Stimulated activated CD4-positive, alpha-beta T cell treated with anti-CD3 and anti-CD28 coated beads, Interleukin-12 subunit alpha, Interleukin-12 subunit beta, amount 100 ng/mL, for 4 hours (primary cell): ENCODE measurements at regions not wholly inside any gene's neighbourhood (a gene's known extent, or its start where the extent isn't known, plus 50 kb on each side); places are given as distances from the start of the nearest gene placed in this dataset.
"Not testable (repeated sequence)": the region's sequence is repeated elsewhere in the genome, so short reads cannot be mapped to it uniquely, and the experiment has no call there.

Experiments used
- DNase-seq: peaks from one replicate; pipeline ENCODE4 v3.0.0-alpha.2; 2020

DNA sequence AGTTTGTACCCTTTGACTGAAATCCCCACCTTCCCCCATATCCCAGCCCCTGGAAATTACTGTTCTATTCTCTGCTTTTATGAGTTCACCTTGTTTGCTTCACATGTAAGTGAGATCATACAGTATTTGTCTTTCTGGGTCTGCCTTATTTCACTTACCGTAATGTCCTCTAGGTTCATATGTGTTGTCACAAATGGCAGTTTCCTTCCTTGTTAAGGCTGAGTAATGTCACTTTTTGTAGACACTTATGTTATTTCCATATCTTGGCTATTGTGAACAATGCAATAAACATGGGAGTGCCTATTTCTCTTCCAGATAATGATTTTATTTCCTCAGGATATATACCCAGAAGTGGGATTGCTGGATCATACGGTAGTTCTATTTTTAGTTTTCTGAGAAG is 272.3 kb downstream of the MRPS30 start:
- DNase-seq: no peak

- no peak for DNase-seq
Measured at GRCh38 chr5:45089870-45090269, 281.1 kb downstream of the MRPS30 start.

GRCh38 chr5:45093377-45093776 is 284.6 kb downstream of the MRPS30 start:
- DNase-seq: no peak

DNA sequence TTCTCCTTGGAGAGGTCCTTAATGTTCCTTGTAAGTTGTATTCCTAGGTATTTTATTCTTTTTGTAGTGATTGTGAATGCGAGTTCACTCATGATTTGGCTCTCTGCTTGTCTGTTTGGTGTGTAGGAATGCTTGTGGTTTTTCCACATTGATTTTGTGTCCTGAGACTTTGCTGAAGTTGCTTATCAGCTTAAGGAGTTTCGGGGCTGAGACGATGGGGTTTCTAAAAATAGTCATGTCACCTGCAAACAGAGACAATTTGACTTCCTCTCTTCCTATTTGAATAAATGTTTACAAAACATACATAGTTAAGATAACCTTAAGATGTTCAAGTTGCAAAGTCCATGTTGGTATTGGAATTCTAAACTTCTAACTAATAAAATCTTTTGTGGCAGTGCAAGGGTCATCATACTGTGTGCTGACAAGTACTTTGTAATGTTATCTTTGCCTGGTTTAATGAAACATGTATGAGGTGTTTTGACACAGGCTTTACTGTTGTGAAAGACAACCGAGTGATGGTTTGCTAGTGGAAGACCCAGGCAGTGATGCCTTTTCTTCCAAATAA is 286.2 kb downstream of the MRPS30 start:
- DNase-seq: no peak

GRCh38 chr5:45098483-45098882 is 289.7 kb downstream of the MRPS30 start:
- no peak for DNase-seq

DNA sequence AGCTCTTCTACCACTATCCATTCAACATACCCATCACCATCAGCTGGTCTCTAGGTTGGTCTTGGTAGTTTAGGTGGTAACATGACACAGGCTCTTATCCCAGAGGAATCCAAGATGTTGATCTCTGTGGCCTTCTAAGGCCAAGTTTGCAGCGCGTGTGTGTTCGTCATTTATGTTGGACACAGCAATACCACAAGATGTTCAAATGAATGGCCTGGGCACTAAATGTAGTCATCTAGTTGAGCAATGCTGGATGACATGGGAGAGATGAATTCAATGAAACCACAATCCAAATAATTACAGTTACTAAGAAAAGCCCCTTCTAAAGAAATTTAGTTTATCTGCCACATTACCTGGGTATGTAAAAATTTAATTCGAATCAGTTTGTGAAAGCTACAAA is 292.4 kb downstream of the MRPS30 start:
- DNase-seq: no peak

GRCh38 chr5:45105491-45105994 is 296.8 kb downstream of the MRPS30 start:
- DNase-seq: no peak

GRCh38 chr5:45109062-45109461 is 300.3 kb downstream of the MRPS30 start:
- DNase-seq: no peak

DNA sequence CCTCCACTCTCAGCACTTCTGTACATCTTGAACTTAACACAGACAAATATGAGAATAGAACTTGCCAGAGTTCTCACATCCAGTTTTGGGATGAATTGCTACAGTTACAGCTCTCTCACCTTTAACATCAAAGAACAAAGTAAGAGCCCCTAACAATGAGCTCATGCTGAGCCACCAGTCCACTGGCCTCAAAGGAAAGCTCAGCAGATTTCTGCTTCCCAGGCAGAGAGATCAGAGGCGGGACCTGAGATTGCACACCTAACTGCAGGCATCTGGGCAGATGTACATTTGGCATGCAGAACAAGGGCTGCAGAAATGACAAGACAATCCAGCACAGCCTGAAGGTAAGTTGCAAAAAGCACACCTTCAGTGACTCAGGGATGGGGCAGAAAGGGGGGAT is 300.9 kb downstream of the MRPS30 start:
- DNase-seq: no peak

DNA sequence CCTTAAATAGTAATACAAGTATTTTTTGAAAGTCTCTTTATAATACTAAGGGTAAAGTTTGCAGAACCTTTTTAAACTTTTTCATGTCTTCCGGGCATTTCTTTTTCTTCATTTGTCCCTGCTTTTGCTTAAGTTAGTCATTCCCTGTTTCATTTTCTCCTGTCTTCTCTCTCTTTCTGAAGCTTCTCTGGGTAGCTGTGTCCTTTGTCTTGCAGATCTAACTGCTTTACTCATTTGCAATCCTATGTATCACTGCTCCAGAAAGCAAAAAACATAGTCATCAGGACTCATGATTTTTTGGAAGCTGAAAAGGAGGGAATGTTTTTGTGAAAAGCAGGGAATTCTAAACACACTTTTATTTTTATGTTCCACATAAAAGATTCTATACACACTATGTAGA is 301.7 kb downstream of the MRPS30 start:
- no peak for DNase-seq

- DNase-seq: no peak
Measured at GRCh38 chr5:45113726-45114125, 305.0 kb downstream of the MRPS30 start.

- DNase-seq: no peak
Measured at GRCh38 chr5:45132972-45133371, 324.2 kb downstream of the MRPS30 start.

DNA sequence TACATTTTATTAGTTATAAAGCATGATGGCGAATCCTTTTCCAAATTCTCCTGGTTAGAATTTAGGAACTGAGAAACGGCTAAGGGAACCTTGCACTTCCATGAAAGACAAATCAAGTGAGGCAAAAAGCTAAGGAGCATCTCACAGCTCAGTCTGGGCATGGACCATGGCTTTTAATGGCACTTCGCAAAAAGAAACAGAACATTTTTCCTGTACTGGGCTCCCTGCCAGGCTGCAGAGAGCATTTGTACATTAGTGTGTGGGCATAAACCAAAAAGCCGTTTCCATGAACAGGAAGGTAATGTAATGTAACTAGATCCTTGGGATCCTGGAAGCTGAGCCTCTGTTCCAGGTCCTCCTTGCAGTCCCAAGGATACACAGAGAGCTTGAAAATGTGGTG is 354.2 kb downstream of the MRPS30 start:
- no peak for DNase-seq

- no peak for DNase-seq
Measured at GRCh38 chr5:45171563-45171962, 362.8 kb downstream of the MRPS30 start.

- DNase-seq: not testable (repeated sequence)
Measured at GRCh38 chr5:45172634-45173033, 363.9 kb downstream of the MRPS30 start.

- no peak for DNase-seq
Measured at GRCh38 chr5:45179686-45180085, 370.9 kb downstream of the MRPS30 start.

DNA sequence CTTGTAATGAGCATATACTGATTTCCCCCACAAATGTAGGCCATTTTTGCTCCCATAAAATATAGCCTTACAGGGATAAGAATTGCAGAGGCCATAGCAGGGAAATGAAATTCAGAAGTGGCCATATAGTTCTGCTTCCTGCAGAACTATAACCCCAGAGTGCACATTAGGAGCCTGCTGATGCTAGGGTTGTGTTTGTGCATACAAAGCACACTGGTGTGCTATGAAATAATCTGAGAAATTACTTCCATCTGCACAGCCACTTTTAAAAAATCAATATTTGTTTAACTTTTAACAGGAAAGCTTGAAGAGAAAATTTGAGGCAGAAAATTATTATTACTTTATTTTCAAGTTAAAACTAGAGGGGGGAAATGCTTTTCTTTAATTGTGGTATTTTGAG is 380.3 kb downstream of the MRPS30 start:
- DNase-seq: no peak

- DNase-seq: no peak
Measured at GRCh38 chr5:45189481-45189880, 380.7 kb downstream of the MRPS30 start.

GRCh38 chr5:45195026-45195425 is 386.3 kb downstream of the MRPS30 start:
- no peak for DNase-seq
